NAMALWA (cell line): ENCODE measurements at regions not wholly inside any gene's neighbourhood (a gene's known extent, or its start where the extent isn't known, plus 50 kb on each side); places are given as distances from the start of the nearest gene placed in this dataset.
A peak's percentile ranks its signal among the peaks of the same experiment; 100 is the strongest.
"Not testable (repeated sequence)": the region's sequence is repeated elsewhere in the genome, so short reads cannot be mapped to it uniquely, and the experiment has no call there.

Experiments
- DNase-seq: peaks from one replicate; pipeline ENCODE4 v3.0.0-alpha.2; 2015; ENCODE audit warnings: low spot score

GRCh38 chr4:140249351-140249750, 95.4 kb upstream of the MAML3 start:
- DNase-seq: peak; percentile 28

- DNase-seq: no peak
These were observed 93.3 kb upstream of the MAML3 start for GRCh38 chr4:140247237-140247636.

- DNase-seq: no peak
These were observed 92.2 kb upstream of the MAML3 start for GRCh38 chr4:140246216-140246615.

GRCh38 chr4:140244328-140244727, 90.3 kb upstream of the MAML3 start:
- no peak for DNase-seq

GRCh38 chr4:140243278-140243753, 89.3 kb upstream of the MAML3 start:
- DNase-seq: peak; percentile 62

GRCh38 chr4:140242357-140243277, 88.6 kb upstream of the MAML3 start:
- DNase-seq: peak; percentile 44

- DNase-seq: no peak
These were observed 86.3 kb upstream of the MAML3 start for GRCh38 chr4:140240237-140240636.

GRCh38 chr4:140239311-140239710, 85.3 kb upstream of the MAML3 start:
- no peak for DNase-seq

- peak; percentile 19 for DNase-seq
These were observed 84.5 kb upstream of the MAML3 start for GRCh38 chr4:140238351-140239056.

- DNase-seq: peak; percentile 32
These were observed 83.8 kb upstream of the MAML3 start for GRCh38 chr4:140237616-140238350.

GRCh38 chr4:140236654-140237169, 82.7 kb upstream of the MAML3 start:
- no peak for DNase-seq

- no peak for DNase-seq
These were observed 80.7 kb upstream of the MAML3 start for GRCh38 chr4:140234697-140235060.

GRCh38 chr4:140233791-140234696, 80.1 kb upstream of the MAML3 start:
- peak; percentile 40 for DNase-seq

- DNase-seq: no peak
These were observed 75.9 kb upstream of the MAML3 start for GRCh38 chr4:140229881-140230280.

GRCh38 chr4:140227286-140227685, 73.3 kb upstream of the MAML3 start:
- DNase-seq: no peak

GRCh38 chr4:140223056-140223810, 69.2 kb upstream of the MAML3 start:
- DNase-seq: no peak

GRCh38 chr4:140222171-140222570, 68.2 kb upstream of the MAML3 start:
- DNase-seq: no peak

GRCh38 chr4:140220058-140220457, 66.1 kb upstream of the MAML3 start:
- DNase-seq: no peak

GRCh38 chr4:140219567-140219966, 65.6 kb upstream of the MAML3 start:
- DNase-seq: no peak

- not testable (repeated sequence) for DNase-seq
These were observed 65.1 kb upstream of the MAML3 start for GRCh38 chr4:140219070-140219469.
